ENCODE measurements at regions not wholly inside any gene's neighbourhood (a gene's known extent, or its start where the extent isn't known, plus 50 kb on each side); places are given as distances from the start of the nearest gene placed in this dataset.
A peak's percentile ranks its signal among the peaks of the same experiment; 100 is the strongest.

GRCh38 chr6:40668203-40668602 is 81.0 kb upstream of the LRFN2 start:
- Histone ChIP-seq H3K79me2 (ENCODE audit: control insufficient read depth, insufficient read depth, low read length) (no peaks in the 10 kb centered on the region), H3K27ac (ENCODE audit: extremely low read depth, low read depth, low read length) (no peak overlapping the region), H3K4me2 (ENCODE audit: insufficient read depth, low read length) (no peak overlapping the region), H2AFZ (ENCODE audit: low read depth, low read length) (no peak overlapping the region), H4K20me1 (replicated peaks; ENCODE audit: control insufficient read depth, insufficient read depth, low read length) (0 out of 2 replicates have a peak, but pooled peaks cover 3% of the 10 kb centered on the region), H3K36me3 (ENCODE audit: control insufficient read depth, insufficient read depth, low read length) (no peaks in the 10 kb centered on the region), H3K9me1 (ENCODE audit: control insufficient read depth, insufficient read depth, low read length) (no peaks in the 10 kb centered on the region), H3K4me1 (replicated peaks in 1 of 2; ENCODE audit: control insufficient read depth in 2 of 2, insufficient read depth in 2 of 2, low read length in 2 of 2) (peaks cover 0 to 4% of the 10 kb centered on the region in 2 experiments; a peak in 2 of 5 replicates), H3K4me3 (no peak overlapping the region), H3K27me3 (ENCODE audit: control insufficient read depth in 2 of 2, insufficient read depth in 2 of 2, low read length in 2 of 2) (peaks cover 1 to 18% of the 10 kb centered on the region in 2 experiments; a peak in 4 of 5 replicates), H3K9ac (ENCODE audit: insufficient read depth in 1 of 2, low read depth in 2 of 2, low read length in 2 of 2) (no peak overlapping the region), H3K9me3 (replicated peaks; ENCODE audit: control insufficient read depth, insufficient read depth, low read depth, low read length) (no peaks in the 10 kb centered on the region)
- ATAC-seq: peak; percentile 43; the same call in 2 of the 3 replicates
- ChIA-PET POLR2A (interaction anchor here (0.6 to 0.8 kb wide), 2 partner anchors 11 to 178 kb away, joined by 3 read pairs; no protein-coding TSS in a partner anchor), CTCF (ENCODE audit: low intra/inter-chr PET ratio) (no interaction called here)
- 0% methylated on average over 2 of the region's 2 CpGs for WGBS (ENCODE audit: insufficient coverage, low coverage, missing lambda C conversion rate)
- peak; percentile 54 for FAIRE-seq
- peak in 3 of 4 experiments; percentile 17 to 47 (median 44) for DNase-seq (ENCODE audit: extremely low read depth in 1 of 4, low spot score in 3 of 4)
- in situ Hi-C loops (cut with MboI) (no loop called here), intact Hi-C loops (cut with micrococcal nuclease) (no loop called here)
- BruUV-seq (replicated peaks): no TSS peak
- no peak for TF ChIP-seq FOXJ2 (tag; IDR thresholded peaks at IDR 0.05)
- peak; percentile 32 for TF ChIP-seq MEIS2 (IDR thresholded peaks at IDR 0.05; ENCODE audit: partially characterized antibody)
- TF ChIP-seq ZNF3 (CRISPR knock-in tag; IDR thresholded peaks at IDR 0.05): no peak
- no peak for TF ChIP-seq COPS2 (conservative IDR thresholded peaks at IDR 0.05)
- TF ChIP-seq TCF3 (CRISPR knock-in tag; IDR thresholded peaks at IDR 0.05): peak; percentile 17; the same call in 1 of the 2 replicates
- TF ChIP-seq ZNF121 (CRISPR knock-in tag; conservative IDR thresholded peaks at IDR 0.05): no peak
- no peak for TF ChIP-seq HSF4 (CRISPR knock-in tag; IDR thresholded peaks at IDR 0.05; ENCODE audit: borderline replicate concordance)
- peak; percentile 41; the same call in 1 of the 2 replicates for TF ChIP-seq NFIC (IDR thresholded peaks at IDR 0.05)
- TF ChIP-seq PBX2 (CRISPR knock-in tag; IDR thresholded peaks at IDR 0.05; ENCODE audit: low read depth): no peak
- TF ChIP-seq PBX2 (tag; conservative IDR thresholded peaks at IDR 0.05; ENCODE audit: low read depth): 0 out of 2 replicates have a peak, but pooled peaks have one; percentile 22
- no peak for TF ChIP-seq ZNF174 (CRISPR knock-in tag; IDR thresholded peaks at IDR 0.05)
- peak; percentile 46 for TF ChIP-seq FOSL1 (tag; conservative IDR thresholded peaks at IDR 0.05)
- peak; percentile 69; the same call in 1 of the 2 replicates for TF ChIP-seq TAL1 (IDR thresholded peaks at IDR 0.05)
- no peak for TF ChIP-seq SRSF7 (optimal IDR thresholded peaks at IDR 0.05; ENCODE audit: low read depth, low read length)
- no peak for TF ChIP-seq PML (IDR thresholded peaks at IDR 0.05; ENCODE audit: low read length)
- no peak for TF ChIP-seq ZC3H8 (IDR thresholded peaks at IDR 0.05)
- peak; percentile 87 for TF ChIP-seq CBFA2T3 (IDR thresholded peaks at IDR 0.05)
- no peak for TF ChIP-seq HIVEP1 (CRISPR knock-in tag; IDR thresholded peaks at IDR 0.05)
- no peak for TF ChIP-seq SMARCA5 (IDR thresholded peaks at IDR 0.05)
- peak; percentile 55 for TF ChIP-seq NCOR1 (IDR thresholded peaks at IDR 0.05)
- 0 out of 2 replicates have a peak, but pooled peaks have one; percentile 14 for TF ChIP-seq MAFG (tag; conservative IDR thresholded peaks at IDR 0.05)
- no peak for TF ChIP-seq ZNF253 (CRISPR knock-in tag; conservative IDR thresholded peaks at IDR 0.05)
- no peak for TF ChIP-seq E2F3 (CRISPR knock-in tag; IDR thresholded peaks at IDR 0.05)
- TF ChIP-seq CHD1 (IDR thresholded peaks at IDR 0.05; ENCODE audit: low read length): no peak
- no peak for TF ChIP-seq HNRNPH1 (optimal IDR thresholded peaks at IDR 0.05; ENCODE audit: low read depth, low read length)
- TF ChIP-seq TRIM24 (IDR thresholded peaks at IDR 0.05): peak; percentile 54 to 72; a peak in 3 of 4 replicates
- TF ChIP-seq CBFA2T2 (conservative IDR thresholded peaks at IDR 0.05): peak; percentile 86
